ENCODE measurements at regions not wholly inside any gene's neighbourhood (a gene's known extent, or its start where the extent isn't known, plus 50 kb on each side); places are given as distances from the start of the nearest gene placed in this dataset.
"Not testable (repeated sequence)": the region's sequence is repeated elsewhere in the genome, so short reads cannot be mapped to it uniquely, and the experiment has no call there.

DNA sequence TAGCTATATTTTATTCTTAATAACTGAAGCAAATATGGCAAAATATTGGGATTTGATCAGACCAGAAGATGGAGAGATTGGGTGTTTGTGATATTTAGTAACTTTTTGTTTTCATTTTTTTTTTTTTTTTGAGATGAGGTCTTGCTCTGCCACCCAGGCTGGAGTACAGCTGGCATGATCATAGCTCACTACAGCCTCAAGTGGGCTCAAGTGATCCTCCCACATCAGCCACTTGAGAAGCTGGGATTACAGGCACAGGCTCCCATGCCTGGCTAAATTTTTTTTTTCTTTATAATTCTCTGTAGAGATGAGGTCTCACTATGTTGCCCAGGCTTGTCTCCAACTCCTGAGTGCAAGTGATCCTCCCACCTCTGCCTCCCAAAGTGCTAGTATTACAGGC, 686.4 kb downstream of the CDY1 start:
- peak in 4 of 8 donors; percentile 38 to 82 (median 70) for ATAC-seq
- H3K9me3 ChIP-seq; H3K27ac ChIP-seq; H3K36me3 ChIP-seq; DNase-seq; intact Hi-C loops (cut with DNase I); H3K4me3 ChIP-seq; H3K27me3 ChIP-seq; H3K4me1 ChIP-seq: not testable (repeated sequence)

- intact Hi-C loops (cut with DNase I), result not testable (repeated sequence)
Measured at GRCh38 chrY:26315065-26315464, 693.1 kb downstream of the CDY1 start.

GRCh38 chrY:26319488-26320202, 697.7 kb downstream of the CDY1 start:
- intact Hi-C loops (cut with DNase I); ATAC-seq: not testable (repeated sequence)
- WGBS, 2 donors, result 25 to 43% methylated on average over 2 of the region's 2 CpGs

More at GRCh38 chrY:26315065-26315464, 693.1 kb downstream of the CDY1 start:
- not testable (repeated sequence) for H3K4me3 ChIP-seq, H3K27me3 ChIP-seq, H3K27ac ChIP-seq, H3K4me1 ChIP-seq, H3K9me3 ChIP-seq, H3K36me3 ChIP-seq, DNase-seq
- 38 to 62% methylated on average over 2 of the region's 2 CpGs for WGBS, 2 donors
- TF ChIP-seq, protein P1, sequence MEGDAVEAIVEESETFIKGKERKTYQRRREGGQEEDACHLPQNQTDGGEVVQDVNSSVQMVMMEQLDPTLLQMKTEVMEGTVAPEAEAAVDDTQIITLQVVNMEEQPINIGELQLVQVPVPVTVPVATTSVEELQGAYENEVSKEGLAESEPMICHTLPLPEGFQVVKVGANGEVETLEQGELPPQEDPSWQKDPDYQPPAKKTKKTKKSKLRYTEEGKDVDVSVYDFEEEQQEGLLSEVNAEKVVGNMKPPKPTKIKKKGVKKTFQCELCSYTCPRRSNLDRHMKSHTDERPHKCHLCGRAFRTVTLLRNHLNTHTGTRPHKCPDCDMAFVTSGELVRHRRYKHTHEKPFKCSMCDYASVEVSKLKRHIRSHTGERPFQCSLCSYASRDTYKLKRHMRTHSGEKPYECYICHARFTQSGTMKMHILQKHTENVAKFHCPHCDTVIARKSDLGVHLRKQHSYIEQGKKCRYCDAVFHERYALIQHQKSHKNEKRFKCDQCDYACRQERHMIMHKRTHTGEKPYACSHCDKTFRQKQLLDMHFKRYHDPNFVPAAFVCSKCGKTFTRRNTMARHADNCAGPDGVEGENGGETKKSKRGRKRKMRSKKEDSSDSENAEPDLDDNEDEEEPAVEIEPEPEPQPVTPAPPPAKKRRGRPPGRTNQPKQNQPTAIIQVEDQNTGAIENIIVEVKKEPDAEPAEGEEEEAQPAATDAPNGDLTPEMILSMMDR (IDR thresholded peaks at IDR 0.05), result peak in 6 of 9 donors; percentile 8 to 45 (median 30)
- ATAC-seq, result peak in 3 of 8 donors; percentile 50 to 58 (median 52)

GRCh38 chrY:26322756-26323155, 700.8 kb downstream of the CDY1 start:
- 18 to 31% methylated on average over 1 of the region's 1 CpG for WGBS, 2 donors
- H3K4me3 ChIP-seq; H3K36me3 ChIP-seq; H3K9me3 ChIP-seq; H3K27me3 ChIP-seq; ATAC-seq; H3K4me1 ChIP-seq; intact Hi-C loops (cut with DNase I); H3K27ac ChIP-seq; DNase-seq: not testable (repeated sequence)

More at GRCh38 chrY:26319488-26320202, 697.7 kb downstream of the CDY1 start:
- not testable (repeated sequence) for H3K9me3 ChIP-seq, H3K27ac ChIP-seq, H3K4me1 ChIP-seq, H3K36me3 ChIP-seq, DNase-seq, H3K4me3 ChIP-seq, H3K27me3 ChIP-seq

- ATAC-seq; H3K27me3 ChIP-seq; intact Hi-C loops (cut with DNase I); H3K4me3 ChIP-seq; H3K36me3 ChIP-seq; H3K27ac ChIP-seq; H3K9me3 ChIP-seq; H3K4me1 ChIP-seq; DNase-seq: not testable (repeated sequence)
Measured at GRCh38 chrY:26352931-26353330, 731.0 kb downstream of the CDY1 start.

DNA sequence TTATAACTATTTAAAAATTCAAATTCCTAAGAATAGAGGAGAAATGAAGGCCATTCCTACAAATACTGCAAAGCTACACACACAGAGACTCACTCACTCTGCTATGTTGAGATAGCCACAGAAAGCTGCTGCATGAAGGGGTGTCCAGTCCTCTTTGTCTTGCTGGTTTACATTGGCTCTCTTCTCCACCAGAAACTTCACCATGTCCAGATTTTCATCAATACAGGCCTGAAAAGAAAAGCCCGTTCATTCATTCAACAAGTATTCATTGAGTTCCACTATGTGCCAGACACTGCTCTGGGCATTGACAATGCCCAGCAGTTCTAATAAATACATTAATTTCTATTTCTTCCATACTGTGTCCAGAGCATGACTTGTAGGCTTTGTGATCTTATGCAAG, 732.3 kb downstream of the CDY1 start:
- 65 to 75% methylated on average over 1 of the region's 1 CpG for WGBS, 2 donors
- H3K9me3 ChIP-seq, result no peaks in the 10 kb centered on the region
- no peak overlapping the region for H3K27ac ChIP-seq
- H3K36me3 ChIP-seq, result no peaks in the 10 kb centered on the region
- ATAC-seq (no peak), DNase-seq (no peak)
- H3K4me1 ChIP-seq, result no peaks in the 10 kb centered on the region
- TF ChIP-seq, protein P1 (IDR thresholded peaks at IDR 0.05), result no peak
- no peaks in the 10 kb centered on the region for H3K27me3 ChIP-seq
- no peak overlapping the region for H3K4me3 ChIP-seq
- intact Hi-C loops (cut with DNase I), result no loop called here

DNA sequence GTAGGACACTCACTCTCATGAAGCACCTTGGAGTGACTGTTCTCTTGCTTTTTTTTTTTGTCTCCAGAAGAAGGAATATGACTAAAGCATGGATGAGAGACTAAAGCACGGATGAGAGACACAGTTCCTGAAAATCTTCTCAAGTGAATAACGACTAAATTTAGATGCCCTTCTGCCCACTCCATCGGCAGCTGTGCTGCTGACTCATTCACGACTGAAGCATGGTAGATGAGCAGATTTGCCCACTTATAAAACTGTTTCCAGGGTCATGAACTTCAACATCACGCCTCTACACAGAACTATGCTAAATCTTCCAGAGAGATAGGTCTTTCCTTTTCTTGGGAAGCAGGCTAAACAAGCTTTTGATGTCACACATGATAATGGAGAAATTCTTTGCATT, 738.0 kb downstream of the CDY1 start:
- H3K27ac ChIP-seq, result peak overlapping the region in 1 of 10 donors; percentile 22
- ATAC-seq, result peak in 2 of 8 donors; percentile 44 to 61
- H3K4me1 ChIP-seq; H3K36me3 ChIP-seq; intact Hi-C loops (cut with DNase I); H3K9me3 ChIP-seq; DNase-seq; H3K4me3 ChIP-seq; H3K27me3 ChIP-seq: not testable (repeated sequence)
- WGBS, 2 donors, result 36 to 54% methylated on average over 4 to 5 of the region's 5 CpGs

- DNase-seq; H3K36me3 ChIP-seq; H3K9me3 ChIP-seq; H3K4me3 ChIP-seq; intact Hi-C loops (cut with DNase I); H3K4me1 ChIP-seq; H3K27me3 ChIP-seq: not testable (repeated sequence)
- peak in 3 of 8 donors; percentile 62 to 72 (median 70) for ATAC-seq
- peak overlapping the region in 1 of 10 donors; percentile 22 for H3K27ac ChIP-seq
- 83 to 88% methylated on average over 1 of the region's 1 CpG for WGBS, 2 donors
Measured at GRCh38 chrY:26360472-26360871, 738.6 kb downstream of the CDY1 start.

GRCh38 chrY:26363442-26363841, 741.5 kb downstream of the CDY1 start:
- not testable (repeated sequence) for H3K4me1 ChIP-seq, ATAC-seq
- 68 to 70% methylated on average over 2 of the region's 2 CpGs for WGBS, 2 donors

GRCh38 chrY:26366091-26366490, 744.2 kb downstream of the CDY1 start:
- H3K27ac ChIP-seq; DNase-seq; H3K4me1 ChIP-seq; H3K27me3 ChIP-seq; H3K36me3 ChIP-seq; ATAC-seq; H3K4me3 ChIP-seq; intact Hi-C loops (cut with DNase I); H3K9me3 ChIP-seq: not testable (repeated sequence)
- WGBS, 2 donors, result 57 to 61% methylated on average over 6 of the region's 6 CpGs

More at GRCh38 chrY:26363442-26363841, 741.5 kb downstream of the CDY1 start:
- H3K27me3 ChIP-seq; H3K9me3 ChIP-seq; intact Hi-C loops (cut with DNase I); DNase-seq; H3K4me3 ChIP-seq; H3K27ac ChIP-seq; H3K36me3 ChIP-seq: not testable (repeated sequence)

Data from heart right ventricle (tissue), 16 donors.